Vagina (tissue), 2 donors: ENCODE measurements at regions not wholly inside any gene's neighbourhood (a gene's known extent, or its start where the extent isn't known, plus 50 kb on each side); places are given as distances from the start of the nearest gene placed in this dataset.

ENCODE experiments used
- DNase-seq, 2 donors: peaks; one replicate each; pipeline ENCODE4 v3.0.0-alpha.2; 2017; ENCODE audit errors: extremely low spot score in 2 of 2
- H3K27ac ChIP-seq: fragments of 200-600 bp; sonication (generic); one replicate; pipeline ENCODE4 v1.5.1; 2019
- H3K27me3 ChIP-seq: fragments of 200-600 bp; sonication (generic); one replicate; pipeline ENCODE4 v1.5.1; 2019
- H3K36me3 ChIP-seq, 2 donors: fragments of 200-600 bp; sonication (generic); one replicate each; pipeline ENCODE4 v1.5.1; 2017 to 2019
- H3K4me1 ChIP-seq: fragments of 200-600 bp; sonication (generic); one replicate; pipeline ENCODE4 v1.5.1; 2019
- H3K4me3 ChIP-seq, 2 donors: fragments of 200-600 bp; sonication (generic); 1 replicate in 1 of 2; 2 replicates in 1 of 2; pipeline ENCODE4 v1.5.1; 2016 to 2019
- H3K9me3 ChIP-seq: fragments of 200-600 bp; sonication (generic); one replicate; pipeline ENCODE4 v1.5.1; 2019
- POLR2A ChIP-seq, 2 donors: fragments of 450-650 bp; IDR thresholded peaks; one replicate each; pipeline ENCODE4 v1.6.1; 2017; ENCODE audit warnings: antibody characterized with exemption in 2 of 2, mild to moderate bottlenecking in 2 of 2, moderate library complexity in 2 of 2
- POLR2AphosphoS5 ChIP-seq, 2 donors: sonication (generic); formaldehyde crosslinking; IDR thresholded peaks; one replicate each; pipeline ENCODE4 v1.9.0; 2017; ENCODE audit warnings: antibody characterized with exemption in 2 of 2, mild to moderate bottlenecking in 2 of 2, low read depth in 1 of 2; ENCODE audit not compliant: insufficient read depth in 1 of 2
- intact Hi-C: fragments of 100-400 bp; cut with DNase I; formaldehyde crosslinking; loops from one replicate; pipeline ENCODE4 v1.15.1; 2023
- TF ChIP-seq, protein P1 (sequence below), 3 experiments: fragments of 450-650 bp in 2 of 3; fragments of 200-600 bp in 1 of 3; sonication (generic) in 1 of 3; IDR thresholded peaks; one replicate each; pipeline ENCODE4 v1.5.1; 2017 to 2019; ENCODE audit warnings: antibody characterized with exemption in 3 of 3, mild to moderate bottlenecking in 2 of 3, moderate library complexity in 2 of 3

DNA sequence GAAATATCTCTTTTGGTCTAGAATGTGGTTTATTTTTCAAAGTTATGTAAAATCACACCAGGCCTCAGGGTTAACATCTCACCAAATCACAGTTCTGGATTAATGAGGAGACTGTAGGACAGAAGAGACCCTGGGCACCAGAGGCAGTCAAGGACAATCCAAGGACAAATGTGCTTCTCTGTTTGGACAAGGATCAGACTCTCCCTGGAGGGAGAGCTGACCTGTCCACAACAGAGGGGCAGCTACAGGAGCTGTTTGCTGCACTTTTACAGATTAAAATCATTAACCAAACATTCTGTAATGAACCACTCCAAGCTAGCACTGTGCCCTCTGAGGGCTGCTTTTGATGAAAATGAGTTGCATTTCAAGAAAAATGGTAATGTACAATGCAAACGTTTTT lies 690.6 kb upstream of the SLC8A1 start:
- TF ChIP-seq, protein P1, sequence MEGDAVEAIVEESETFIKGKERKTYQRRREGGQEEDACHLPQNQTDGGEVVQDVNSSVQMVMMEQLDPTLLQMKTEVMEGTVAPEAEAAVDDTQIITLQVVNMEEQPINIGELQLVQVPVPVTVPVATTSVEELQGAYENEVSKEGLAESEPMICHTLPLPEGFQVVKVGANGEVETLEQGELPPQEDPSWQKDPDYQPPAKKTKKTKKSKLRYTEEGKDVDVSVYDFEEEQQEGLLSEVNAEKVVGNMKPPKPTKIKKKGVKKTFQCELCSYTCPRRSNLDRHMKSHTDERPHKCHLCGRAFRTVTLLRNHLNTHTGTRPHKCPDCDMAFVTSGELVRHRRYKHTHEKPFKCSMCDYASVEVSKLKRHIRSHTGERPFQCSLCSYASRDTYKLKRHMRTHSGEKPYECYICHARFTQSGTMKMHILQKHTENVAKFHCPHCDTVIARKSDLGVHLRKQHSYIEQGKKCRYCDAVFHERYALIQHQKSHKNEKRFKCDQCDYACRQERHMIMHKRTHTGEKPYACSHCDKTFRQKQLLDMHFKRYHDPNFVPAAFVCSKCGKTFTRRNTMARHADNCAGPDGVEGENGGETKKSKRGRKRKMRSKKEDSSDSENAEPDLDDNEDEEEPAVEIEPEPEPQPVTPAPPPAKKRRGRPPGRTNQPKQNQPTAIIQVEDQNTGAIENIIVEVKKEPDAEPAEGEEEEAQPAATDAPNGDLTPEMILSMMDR (IDR thresholded peaks at IDR 0.05), result no peak
- TF ChIP-seq POLR2AphosphoS5 (IDR thresholded peaks at IDR 0.05; ENCODE audit: insufficient read depth in 1 of 2, low read depth in 1 of 2) (no peak), POLR2A (IDR thresholded peaks at IDR 0.05) (no peak)
- H3K4me1 ChIP-seq, result no peaks in the 10 kb centered on the region
- H3K27me3 ChIP-seq, result no peaks in the 10 kb centered on the region
- no peaks in the 10 kb centered on the region for H3K9me3 ChIP-seq
- no peak overlapping the region for H3K27ac ChIP-seq
- H3K36me3 ChIP-seq, result no peaks in the 10 kb centered on the region
- intact Hi-C loops, result no loop called here
- no peak for DNase-seq
- no peak overlapping the region for H3K4me3 ChIP-seq

DNA sequence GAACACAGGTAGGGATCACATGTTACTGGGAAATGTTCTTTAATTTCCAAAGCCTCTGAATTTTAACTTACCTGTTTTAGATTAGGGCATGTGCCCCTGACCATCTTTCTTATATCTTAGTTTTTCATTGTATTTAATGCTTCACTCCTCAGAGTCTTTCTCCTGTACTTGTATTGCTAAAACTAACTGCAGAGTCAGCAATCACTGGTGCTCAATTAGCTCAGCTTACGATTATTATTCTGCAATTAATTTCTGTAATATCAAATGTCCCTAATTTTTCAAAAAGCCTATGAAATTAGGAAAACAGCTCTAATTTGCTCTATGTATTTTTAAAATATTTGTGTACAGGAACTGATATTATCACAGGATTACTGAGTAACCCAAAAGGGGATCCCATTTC lies 693.2 kb upstream of the SLC8A1 start:
- H3K9me3 ChIP-seq, result no peaks in the 10 kb centered on the region
- H3K4me3 ChIP-seq, result no peak overlapping the region
- H3K27ac ChIP-seq, result no peak overlapping the region
- no peak for DNase-seq
- no peaks in the 10 kb centered on the region for H3K36me3 ChIP-seq
- H3K27me3 ChIP-seq, result no peaks in the 10 kb centered on the region
- intact Hi-C loops, result no loop called here
- TF ChIP-seq, protein P1 (IDR thresholded peaks at IDR 0.05), result no peak
- TF ChIP-seq POLR2A (IDR thresholded peaks at IDR 0.05) (no peak), POLR2AphosphoS5 (IDR thresholded peaks at IDR 0.05; ENCODE audit: insufficient read depth in 1 of 2, low read depth in 1 of 2) (no peak)
- H3K4me1 ChIP-seq, result no peaks in the 10 kb centered on the region

DNA sequence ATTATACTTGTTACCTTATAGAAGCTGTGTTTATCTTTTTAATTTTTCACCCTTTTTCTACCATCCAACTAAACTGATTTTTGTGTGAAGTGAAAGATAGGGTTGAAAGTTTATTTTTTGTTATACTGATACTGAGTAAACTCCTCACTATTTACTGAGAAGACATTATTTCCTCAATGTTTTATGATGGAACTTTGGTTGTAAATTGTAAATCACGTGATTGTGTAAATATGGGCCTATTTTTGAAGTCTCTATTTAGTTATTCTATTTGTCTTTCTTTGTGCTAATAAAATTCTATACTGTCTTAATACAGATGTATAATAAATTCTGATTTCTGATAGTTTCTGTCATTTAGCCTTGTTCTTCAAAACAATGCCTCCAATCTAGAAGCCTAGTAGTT lies 697.2 kb upstream of the SLC8A1 start:
- intact Hi-C loops, result no loop called here
- TF ChIP-seq POLR2A (IDR thresholded peaks at IDR 0.05) (no peak), POLR2AphosphoS5 (IDR thresholded peaks at IDR 0.05; ENCODE audit: insufficient read depth in 1 of 2, low read depth in 1 of 2) (no peak)
- TF ChIP-seq, protein P1 (IDR thresholded peaks at IDR 0.05), result no peak
- Histone ChIP-seq H3K4me1 (no peaks in the 10 kb centered on the region), H3K4me3 (no peak overlapping the region), H3K36me3 (no peaks in the 10 kb centered on the region), H3K27ac (no peak overlapping the region), H3K9me3 (no peaks in the 10 kb centered on the region), H3K27me3 (no peaks in the 10 kb centered on the region)
- DNase-seq, result no peak

DNA sequence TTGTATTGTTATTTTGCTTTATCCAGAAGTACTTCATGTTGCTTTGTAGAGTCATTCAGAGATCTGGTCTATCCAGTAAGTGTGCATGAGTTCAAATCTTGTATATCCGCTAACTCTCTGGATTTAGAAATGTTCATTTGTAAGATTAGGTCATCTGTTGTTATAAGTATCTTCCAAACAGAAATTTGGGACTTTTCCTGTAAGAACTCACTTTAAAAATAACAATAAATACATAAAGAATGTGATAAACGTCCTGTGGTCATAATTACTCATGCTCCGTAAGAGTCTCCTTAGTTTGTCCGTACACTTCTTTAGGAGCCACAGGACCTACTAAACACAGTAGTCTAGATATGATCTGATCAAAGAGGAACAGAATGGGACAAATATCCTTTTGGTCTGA lies 699.9 kb upstream of the SLC8A1 start:
- intact Hi-C loops, result loop anchor here (5.0 kb wide), 1 partner anchor 201 kb away; no protein-coding TSS in a partner anchor
- Histone ChIP-seq H3K9me3 (no peaks in the 10 kb centered on the region), H3K27ac (no peak overlapping the region), H3K4me1 (no peaks in the 10 kb centered on the region), H3K27me3 (no peaks in the 10 kb centered on the region), H3K36me3 (no peaks in the 10 kb centered on the region), H3K4me3 (no peak overlapping the region)
- no peak for TF ChIP-seq POLR2AphosphoS5 (IDR thresholded peaks at IDR 0.05; ENCODE audit: insufficient read depth in 1 of 2, low read depth in 1 of 2)
- no peak for DNase-seq

DNA sequence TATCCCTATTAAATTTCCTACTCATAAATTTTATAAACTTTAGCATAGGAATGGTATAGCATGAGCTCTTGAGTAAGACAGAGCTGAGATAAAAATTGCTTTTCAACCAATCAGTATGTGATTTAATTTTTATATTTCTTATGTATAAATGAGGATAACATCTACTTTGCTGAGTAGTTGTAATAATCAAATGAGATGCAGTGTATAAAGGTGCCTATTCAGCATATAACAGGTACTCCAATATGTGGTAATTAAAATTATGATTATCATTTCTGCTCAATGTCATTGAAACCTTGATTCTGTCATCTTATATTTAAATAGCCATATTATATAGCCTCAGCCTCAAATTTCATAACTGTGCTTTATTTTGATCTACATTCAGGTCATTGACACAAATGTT lies 700.4 kb upstream of the SLC8A1 start:
- Histone ChIP-seq H3K36me3 (no peaks in the 10 kb centered on the region), H3K27ac (no peak overlapping the region), H3K9me3 (no peaks in the 10 kb centered on the region), H3K27me3 (no peaks in the 10 kb centered on the region), H3K4me3 (no peak overlapping the region), H3K4me1 (no peaks in the 10 kb centered on the region)
- no peak for DNase-seq
- TF ChIP-seq POLR2A (IDR thresholded peaks at IDR 0.05), result no peak
- TF ChIP-seq, protein P1 (IDR thresholded peaks at IDR 0.05), result no peak
- TF ChIP-seq POLR2AphosphoS5 (IDR thresholded peaks at IDR 0.05; ENCODE audit: insufficient read depth in 1 of 2, low read depth in 1 of 2), result no peak
- intact Hi-C loops, result loop anchor here (5.0 kb wide), 1 partner anchor 200 kb away; no protein-coding TSS in a partner anchor
